ENCODE measurements at regions not wholly inside any gene's neighbourhood (a gene's known extent, or its start where the extent isn't known, plus 50 kb on each side); places are given as distances from the start of the nearest gene placed in this dataset.

DNA sequence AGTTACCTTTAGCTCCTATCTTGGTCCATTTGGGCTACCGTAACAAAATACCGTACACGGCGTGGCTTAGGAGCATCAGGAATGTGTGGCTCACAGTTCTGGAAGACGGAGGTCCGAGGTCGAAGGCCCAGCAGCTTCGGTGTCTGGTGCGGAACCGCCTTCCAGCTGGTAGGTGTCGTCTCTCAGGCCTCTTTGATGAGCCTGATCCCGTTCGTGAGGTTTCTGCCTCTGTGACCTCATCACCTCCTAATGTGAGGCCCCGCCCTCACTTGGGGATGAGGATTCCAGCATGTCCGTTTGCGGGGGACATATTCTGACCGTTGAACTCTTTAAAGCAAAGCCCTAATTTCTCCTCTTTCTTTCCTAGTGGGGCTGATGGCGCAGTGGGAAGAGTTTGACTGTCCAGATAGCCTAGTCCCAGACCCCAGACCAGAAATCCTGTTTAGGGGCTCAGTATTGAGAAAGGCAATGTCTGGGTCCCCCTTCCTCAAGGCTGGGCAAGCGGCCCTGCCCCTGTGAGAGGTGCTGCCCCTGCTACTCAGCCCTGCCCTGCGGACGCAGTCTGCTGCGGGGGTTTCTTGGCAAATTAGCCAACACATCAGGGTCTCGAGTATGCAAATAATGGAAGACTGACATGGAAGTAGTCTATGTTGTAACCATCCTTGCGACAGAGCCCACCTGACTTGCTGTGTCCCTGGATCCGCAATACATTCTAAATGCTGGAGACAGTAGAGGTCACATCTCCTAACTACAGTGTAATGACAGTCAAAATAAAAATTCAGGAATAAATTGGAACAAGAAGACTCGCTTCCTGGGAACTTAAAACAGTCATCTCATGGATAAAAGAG lies 128.0 kb downstream of the ASB1 start:
- no peak for DNase-seq (ENCODE audit: low spot score)
- Histone ChIP-seq H3K4me3 (no peak overlapping the region), H3K27ac (no peak overlapping the region)
- TF ChIP-seq, protein P1, sequence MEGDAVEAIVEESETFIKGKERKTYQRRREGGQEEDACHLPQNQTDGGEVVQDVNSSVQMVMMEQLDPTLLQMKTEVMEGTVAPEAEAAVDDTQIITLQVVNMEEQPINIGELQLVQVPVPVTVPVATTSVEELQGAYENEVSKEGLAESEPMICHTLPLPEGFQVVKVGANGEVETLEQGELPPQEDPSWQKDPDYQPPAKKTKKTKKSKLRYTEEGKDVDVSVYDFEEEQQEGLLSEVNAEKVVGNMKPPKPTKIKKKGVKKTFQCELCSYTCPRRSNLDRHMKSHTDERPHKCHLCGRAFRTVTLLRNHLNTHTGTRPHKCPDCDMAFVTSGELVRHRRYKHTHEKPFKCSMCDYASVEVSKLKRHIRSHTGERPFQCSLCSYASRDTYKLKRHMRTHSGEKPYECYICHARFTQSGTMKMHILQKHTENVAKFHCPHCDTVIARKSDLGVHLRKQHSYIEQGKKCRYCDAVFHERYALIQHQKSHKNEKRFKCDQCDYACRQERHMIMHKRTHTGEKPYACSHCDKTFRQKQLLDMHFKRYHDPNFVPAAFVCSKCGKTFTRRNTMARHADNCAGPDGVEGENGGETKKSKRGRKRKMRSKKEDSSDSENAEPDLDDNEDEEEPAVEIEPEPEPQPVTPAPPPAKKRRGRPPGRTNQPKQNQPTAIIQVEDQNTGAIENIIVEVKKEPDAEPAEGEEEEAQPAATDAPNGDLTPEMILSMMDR (IDR thresholded peaks at IDR 0.05): no peak

DNA sequence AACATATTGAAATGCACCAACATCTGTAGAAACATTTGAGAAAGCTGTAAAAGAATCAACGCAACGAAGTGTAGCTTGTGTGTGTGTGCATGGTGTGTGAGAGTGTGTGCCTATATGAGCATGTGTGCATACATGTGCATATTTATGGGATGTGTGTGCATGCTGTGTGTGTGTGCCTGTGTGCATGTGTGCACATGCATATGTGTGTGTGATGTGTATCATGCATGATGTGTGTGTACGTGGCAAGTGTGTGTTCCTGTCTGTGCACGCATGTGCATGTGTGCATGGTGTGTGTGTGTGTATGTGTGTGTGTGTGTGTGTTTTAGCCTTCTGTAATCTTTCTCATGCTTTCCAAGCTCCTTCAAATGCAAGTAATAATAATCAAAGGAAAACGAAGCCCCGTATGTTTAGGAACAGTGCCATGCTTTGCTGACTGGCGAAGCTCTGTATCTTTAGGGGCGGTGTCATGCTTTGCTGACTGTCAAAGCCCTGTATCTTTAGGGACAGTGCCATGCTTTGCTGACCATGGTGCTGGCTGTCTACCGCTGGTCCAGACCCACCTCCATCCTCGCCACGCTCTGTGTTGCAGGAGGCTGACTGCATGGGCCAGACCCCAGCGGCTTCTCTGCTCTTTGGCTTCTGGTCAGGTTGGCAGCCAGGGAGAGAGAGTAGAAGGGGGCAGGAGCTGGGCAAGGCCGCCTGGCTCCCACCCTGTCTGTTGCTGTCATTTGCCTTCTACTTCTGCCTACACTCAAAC lies 129.2 kb downstream of the ASB1 start:
- Histone ChIP-seq H3K27ac (no peak overlapping the region), H3K4me3 (no peak overlapping the region)
- TF ChIP-seq, protein P1 (IDR thresholded peaks at IDR 0.05): no peak
- no peak for DNase-seq (ENCODE audit: low spot score)

DNA sequence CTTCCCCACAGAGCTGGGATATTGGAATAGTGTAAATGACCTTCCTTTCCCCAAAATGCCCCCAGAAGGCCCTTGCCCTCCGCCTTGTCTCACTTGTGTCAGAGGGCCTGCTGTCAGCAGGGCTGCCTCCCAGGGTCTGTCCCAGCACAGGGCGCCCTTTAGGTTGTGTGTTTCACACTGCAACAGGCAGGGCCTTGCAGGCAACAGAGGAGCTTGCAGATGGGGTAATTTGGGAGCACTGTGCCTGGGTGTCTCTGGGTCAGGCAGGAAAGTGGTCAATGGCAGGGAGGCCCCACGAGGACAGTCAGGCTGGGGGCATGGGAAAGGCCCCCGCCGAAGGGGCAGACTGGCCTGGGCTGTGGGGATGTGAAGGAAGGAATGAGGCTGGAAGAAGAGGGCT lies 130.7 kb downstream of the ASB1 start:
- no peak overlapping the region for H3K27ac ChIP-seq
- TF ChIP-seq, protein P1 (IDR thresholded peaks at IDR 0.05): no peak
- no peak for DNase-seq (ENCODE audit: low spot score)
- H3K4me3 ChIP-seq: no peak overlapping the region

DNA sequence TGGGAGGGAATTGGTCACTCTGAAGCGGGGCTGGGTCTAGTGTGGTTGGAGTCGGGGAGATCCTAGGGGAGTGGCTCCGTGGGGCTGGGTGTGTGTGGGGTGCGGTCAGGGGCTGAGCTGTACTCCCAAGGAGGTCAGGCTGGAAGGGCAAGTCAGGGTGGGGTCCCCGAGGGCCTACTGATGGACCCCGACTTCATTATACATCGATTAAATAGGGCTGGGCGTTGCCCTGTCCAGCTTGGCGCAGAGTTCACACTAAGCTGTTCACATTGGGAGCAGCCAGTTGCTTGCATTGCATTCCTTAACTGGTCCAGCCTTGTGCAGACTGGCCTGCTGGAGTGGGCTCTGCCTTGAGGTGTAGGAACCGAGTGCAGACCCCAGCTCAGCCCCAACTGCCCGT lies 131.2 kb downstream of the ASB1 start:
- no peak overlapping the region for H3K4me3 ChIP-seq

DNA sequence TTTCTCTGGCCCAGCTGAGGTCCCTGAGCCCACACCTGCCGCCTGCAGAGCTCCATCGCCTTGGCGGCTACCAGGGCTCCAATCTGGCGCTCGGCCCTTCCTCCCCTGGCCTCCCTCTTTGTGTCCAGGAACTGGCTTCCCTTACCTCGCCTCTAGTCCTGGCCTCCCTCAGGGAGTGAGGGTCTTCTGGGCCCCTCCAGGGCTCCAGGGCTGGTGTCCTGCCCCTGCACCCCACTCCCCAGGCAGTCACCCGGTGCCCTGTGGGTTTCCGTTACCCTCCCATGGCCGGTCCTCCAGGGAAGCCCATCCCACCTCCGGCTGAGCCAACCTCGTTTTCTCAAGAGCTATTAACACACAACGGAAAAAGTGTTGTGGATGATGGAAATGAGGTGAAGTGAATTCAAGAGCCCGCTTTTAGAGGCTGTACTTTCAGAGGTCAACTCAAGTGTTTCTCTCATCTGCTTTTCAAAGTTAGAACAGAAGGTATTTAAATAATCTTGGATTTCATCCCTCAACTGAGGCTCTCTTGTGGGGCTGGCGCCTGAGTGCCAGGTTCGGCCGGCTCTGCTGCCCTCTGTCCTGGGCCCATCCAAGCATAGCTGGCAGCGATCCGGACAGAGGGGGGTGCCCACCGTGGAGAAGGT lies 131.9 kb downstream of the ASB1 start:
- DNase-seq (ENCODE audit: low spot score): no peak
- Histone ChIP-seq H3K27ac (no peak overlapping the region), H3K4me3 (no peak overlapping the region)
- TF ChIP-seq, protein P1 (IDR thresholded peaks at IDR 0.05): no peak

More for the DNA sequence above, 131.2 kb downstream of the ASB1 start:
- TF ChIP-seq, protein P1 (IDR thresholded peaks at IDR 0.05): no peak
- DNase-seq (ENCODE audit: low spot score): no peak
- H3K27ac ChIP-seq: no peak overlapping the region

DNA sequence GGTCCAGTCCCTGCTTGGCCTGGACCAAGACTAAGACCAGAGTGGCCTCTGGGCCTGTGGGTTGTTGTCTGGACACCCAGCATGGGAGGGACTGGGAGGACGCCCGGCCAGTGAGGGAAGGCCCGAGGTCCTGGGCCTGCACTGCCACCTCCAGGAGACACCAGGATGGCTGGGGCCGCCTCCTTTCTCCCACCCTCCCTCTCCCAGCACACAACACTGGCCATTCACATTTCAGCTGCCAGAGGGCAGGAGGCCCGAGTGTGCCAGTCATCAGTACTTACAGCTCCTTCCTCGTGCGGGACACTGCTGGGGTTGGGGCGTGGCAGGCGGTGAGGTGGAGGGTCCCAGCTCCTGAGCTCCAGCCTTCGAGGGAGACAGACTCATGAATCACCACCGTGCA lies 133.5 kb downstream of the ASB1 start:
- no peak overlapping the region for H3K4me3 ChIP-seq
- no peak for DNase-seq (ENCODE audit: low spot score)
- no peak overlapping the region for H3K27ac ChIP-seq
- TF ChIP-seq, protein P1 (IDR thresholded peaks at IDR 0.05): no peak

Data from coronary artery (tissue), 2 donors.